ENCODE measurements at regions not wholly inside any gene's neighbourhood (a gene's known extent, or its start where the extent isn't known, plus 50 kb on each side); places are given as distances from the start of the nearest gene placed in this dataset.

- H2AFZ ChIP-seq (replicated peaks; ENCODE audit: low read length, poor library complexity) = no peak overlapping the region
- H2AK5ac ChIP-seq (ENCODE audit: low read depth, low read length) = no peak overlapping the region
- no peak overlapping the region for H3K4me3 ChIP-seq (ENCODE audit: insufficient read depth, low read depth, low read length)
- TF ChIP-seq RFX5 (IDR thresholded peaks at IDR 0.05; ENCODE audit: low read depth, low read length) = no peak
- no peak for TF ChIP-seq SMC3 (IDR thresholded peaks at IDR 0.05; ENCODE audit: low read depth, low read length)
- TF ChIP-seq BHLHE40 (IDR thresholded peaks at IDR 0.05; ENCODE audit: low read depth, low read length) = no peak
- TF ChIP-seq CHD1 (IDR thresholded peaks at IDR 0.05; ENCODE audit: low read depth, low read length) = no peak
- TF ChIP-seq MAZ (IDR thresholded peaks at IDR 0.05; ENCODE audit: borderline replicate concordance, low read depth, low read length) = no peak
- TF ChIP-seq POLR2A (IDR thresholded peaks at IDR 0.05; ENCODE audit: low read depth, low read length) = no peak
- TF ChIP-seq CTCF (conservative IDR thresholded peaks at IDR 0.05; ENCODE audit: low read depth, low read length) = no peak
- no peak for TF ChIP-seq CEBPB (IDR thresholded peaks at IDR 0.05; ENCODE audit: low read depth, low read length)
- TF ChIP-seq ELK1 (IDR thresholded peaks at IDR 0.05; ENCODE audit: borderline replicate concordance, low read depth, low read length) = no peak
- TF ChIP-seq MXI1 (IDR thresholded peaks at IDR 0.05; ENCODE audit: borderline replicate concordance, low read depth, low read length) = no peak
- H3K4me1 ChIP-seq (ENCODE audit: control insufficient read depth, insufficient read depth, low read length) = no peaks in the 10 kb centered on the region
- CTCF ChIA-PET = no interaction called here
- no peak overlapping the region for H2BK5ac ChIP-seq (ENCODE audit: low read depth, low read length, poor library complexity, severe bottlenecking)
- POLR2A ChIA-PET (ENCODE audit: unreplicated experiment) = no interaction called here
- no peak overlapping the region for H3K4me2 ChIP-seq (ENCODE audit: low read depth, low read length)
- no peak overlapping the region for H2BK120ac ChIP-seq (ENCODE audit: low read depth, low read length)
- H3K27me3 ChIP-seq (ENCODE audit: control insufficient read depth, insufficient read depth, low read length) = peaks cover 2% of the 10 kb centered on the region; the same call in 1 of the 2 replicates
- H3K9me3 ChIP-seq (ENCODE audit: control insufficient read depth, insufficient read depth, low read length) = no peaks in the 10 kb centered on the region
- no peaks in the 10 kb centered on the region for H3K9me1 ChIP-seq (ENCODE audit: insufficient read depth, low read length)
- WGBS, 2 experiments (ENCODE audit: extremely low coverage in 2 of 2, insufficient read length in 1 of 2) = no CpG with 5 or more reads among the region's 1 CpG
- no peaks in the 10 kb centered on the region for H3K79me1 ChIP-seq (ENCODE audit: low read depth in 1 of 2, low read length in 2 of 2)
- intact Hi-C loops (cut with micrococcal nuclease) = no loop called here
- H2BK20ac ChIP-seq (ENCODE audit: low read depth, low read length) = no peak overlapping the region
- no peak overlapping the region for H4K8ac ChIP-seq (ENCODE audit: low read depth in 2 of 2, low read length in 2 of 2)
- no TSS peak for BruUV-seq (replicated peaks)
- ATAC-seq (ENCODE audit: low read depth) = no peak
- H3K18ac ChIP-seq (ENCODE audit: low read depth, low read length) = no peak overlapping the region
- no peak for DNase-seq
- in situ Hi-C loops (cut with MboI; ENCODE audit: low sequenced_read_pairs) = loop anchor here (25.0 kb wide), 1 partner anchor 985 kb away; no protein-coding TSS in a partner anchor
- no peak overlapping the region for H3K9ac ChIP-seq (ENCODE audit: low read depth, low read length)
- H4K91ac ChIP-seq (ENCODE audit: insufficient read depth, low read depth, low read length) = no peak overlapping the region
- no peak overlapping the region for H3K56ac ChIP-seq (ENCODE audit: extremely low read depth, insufficient read depth, low read length)
- dilution Hi-C loops (cut with HindIII; ENCODE audit: low sequenced_read_pairs, unreplicated experiment) = no loop called here
- no peak overlapping the region for H3K23ac ChIP-seq (ENCODE audit: low read depth, low read length)
- no peak overlapping the region for H3K27ac ChIP-seq (ENCODE audit: insufficient read depth, low read length)
- H3K14ac ChIP-seq (replicated peaks; ENCODE audit: low read depth, low read length) = no peak overlapping the region
- H4K20me1 ChIP-seq (ENCODE audit: insufficient read depth, low read length) = no peaks in the 10 kb centered on the region
- H2AK9ac ChIP-seq (replicated peaks; ENCODE audit: low read depth, low read length, poor library complexity) = no peak overlapping the region
- no peak overlapping the region for H4K5ac ChIP-seq (ENCODE audit: low read depth, low read length)
- H2BK15ac ChIP-seq (ENCODE audit: low read depth, low read length) = no peak overlapping the region
- H3K4ac ChIP-seq (ENCODE audit: low read depth, low read length) = no peak overlapping the region
- no peaks in the 10 kb centered on the region for H3K36me3 ChIP-seq (ENCODE audit: control insufficient read depth, insufficient read depth, low read length)
Measured at GRCh38 chr7:94252124-94252523, 142.6 kb upstream of the COL1A2 start.

All from IMR-90 (cell line).